ENCODE measurements at regions not wholly inside any gene's neighbourhood (a gene's known extent, or its start where the extent isn't known, plus 50 kb on each side); places are given as distances from the start of the nearest gene placed in this dataset.

- TF ChIP-seq TFE3 (CRISPR knock-in tag; IDR thresholded peaks at IDR 0.05) (no peak), NCOA1 (CRISPR knock-in tag; IDR thresholded peaks at IDR 0.05) (no peak), RCOR2 (CRISPR knock-in tag; IDR thresholded peaks at IDR 0.05) (no peak), MNT (IDR thresholded peaks at IDR 0.05) (no peak), POLR2AphosphoS5 (IDR thresholded peaks at IDR 0.05; ENCODE audit: low read depth, low read length) (no peak), NFE2L1 (CRISPR knock-in tag; IDR thresholded peaks at IDR 0.05; ENCODE audit: borderline replicate concordance) (no peak), CHD2 (IDR thresholded peaks at IDR 0.05; ENCODE audit: low read depth, low read length) (no peak), RARG (CRISPR knock-in tag; IDR thresholded peaks at IDR 0.05; ENCODE audit: low read depth) (no peak)
Observed at GRCh38 chr15:95784508-95784907, 546.0 kb upstream of the NR2F2 start.
